SK-N-SH (cell line): ENCODE measurements at regions not wholly inside any gene's neighbourhood (a gene's known extent, or its start where the extent isn't known, plus 50 kb on each side); places are given as distances from the start of the nearest gene placed in this dataset.

Experiments
- POLR2AphosphoS5 ChIP-seq: IDR thresholded peaks from 2 replicates; pipeline ENCODE4 v1.6.1; 2012; ENCODE audit warnings: low read depth, low read length
- RFX5 ChIP-seq: IDR thresholded peaks from 2 replicates; pipeline ENCODE4 v1.6.1; 2012; ENCODE audit warnings: mild to moderate bottlenecking, improper control_type of control experiment, low read length
- YY1 ChIP-seq: IDR thresholded peaks from 2 replicates; pipeline ENCODE4 v1.4.0; 2012; ENCODE audit warnings: low read depth, mild to moderate bottlenecking
- TF ChIP-seq, protein P1 (sequence below): fragments of 200-600 bp; sonication (generic); IDR thresholded peaks from 2 replicates; pipeline ENCODE4 v1.6.1; 2017; ENCODE audit warnings: antibody characterized with exemption, mild to moderate bottlenecking, moderate library complexity
- TF ChIP-seq, protein P2 (sequence below): fragments of 150-350 bp; IDR thresholded peaks from 2 replicates; pipeline ENCODE4 v1.6.1; 2017; ENCODE audit warnings: antibody characterized with exemption, low read length, low read depth, borderline replicate concordance
- TF ChIP-seq, protein P3 (sequence below): IDR thresholded peaks from 2 replicates; pipeline ENCODE4 v1.4.0; 2012; ENCODE audit warnings: low read depth

DNA sequence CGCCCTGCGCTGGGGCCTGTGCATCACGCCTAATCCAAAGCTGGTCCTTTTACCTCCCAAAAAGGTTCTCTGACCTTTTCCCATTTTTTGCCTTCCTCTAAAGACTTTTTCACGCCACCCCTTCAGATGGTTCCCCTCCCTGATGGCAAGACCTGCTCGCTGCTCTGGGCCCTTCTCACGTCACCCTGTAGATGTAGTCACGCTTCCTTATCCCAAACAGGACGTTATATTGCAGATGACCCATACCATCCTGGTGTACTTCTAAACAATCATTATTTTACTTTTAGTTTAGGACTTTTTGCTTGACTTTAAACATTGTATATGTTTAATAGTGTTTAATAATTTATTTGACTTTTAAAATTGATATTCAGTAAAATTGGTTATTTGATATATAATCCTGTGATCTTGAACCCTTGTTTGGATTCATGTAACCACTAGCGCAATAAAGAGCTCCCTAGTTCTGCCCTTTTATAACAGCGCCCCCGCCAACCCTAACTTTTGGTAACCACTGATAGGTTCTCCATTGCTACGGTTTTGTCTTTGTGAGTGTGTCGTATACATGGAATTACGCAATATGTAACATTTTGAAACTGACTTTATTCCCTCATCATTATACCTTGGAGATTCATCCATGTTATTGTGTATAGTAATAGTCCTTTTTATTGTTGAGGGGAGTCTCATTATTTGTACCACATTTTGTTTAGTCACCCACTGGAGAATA, 159.0 kb upstream of the CHRNA7 start:
- TF ChIP-seq, protein P1, sequence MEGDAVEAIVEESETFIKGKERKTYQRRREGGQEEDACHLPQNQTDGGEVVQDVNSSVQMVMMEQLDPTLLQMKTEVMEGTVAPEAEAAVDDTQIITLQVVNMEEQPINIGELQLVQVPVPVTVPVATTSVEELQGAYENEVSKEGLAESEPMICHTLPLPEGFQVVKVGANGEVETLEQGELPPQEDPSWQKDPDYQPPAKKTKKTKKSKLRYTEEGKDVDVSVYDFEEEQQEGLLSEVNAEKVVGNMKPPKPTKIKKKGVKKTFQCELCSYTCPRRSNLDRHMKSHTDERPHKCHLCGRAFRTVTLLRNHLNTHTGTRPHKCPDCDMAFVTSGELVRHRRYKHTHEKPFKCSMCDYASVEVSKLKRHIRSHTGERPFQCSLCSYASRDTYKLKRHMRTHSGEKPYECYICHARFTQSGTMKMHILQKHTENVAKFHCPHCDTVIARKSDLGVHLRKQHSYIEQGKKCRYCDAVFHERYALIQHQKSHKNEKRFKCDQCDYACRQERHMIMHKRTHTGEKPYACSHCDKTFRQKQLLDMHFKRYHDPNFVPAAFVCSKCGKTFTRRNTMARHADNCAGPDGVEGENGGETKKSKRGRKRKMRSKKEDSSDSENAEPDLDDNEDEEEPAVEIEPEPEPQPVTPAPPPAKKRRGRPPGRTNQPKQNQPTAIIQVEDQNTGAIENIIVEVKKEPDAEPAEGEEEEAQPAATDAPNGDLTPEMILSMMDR, result no peak
- TF ChIP-seq POLR2AphosphoS5 (no peak), RFX5 (no peak), YY1 (no peak)
- TF ChIP-seq, protein P2, sequence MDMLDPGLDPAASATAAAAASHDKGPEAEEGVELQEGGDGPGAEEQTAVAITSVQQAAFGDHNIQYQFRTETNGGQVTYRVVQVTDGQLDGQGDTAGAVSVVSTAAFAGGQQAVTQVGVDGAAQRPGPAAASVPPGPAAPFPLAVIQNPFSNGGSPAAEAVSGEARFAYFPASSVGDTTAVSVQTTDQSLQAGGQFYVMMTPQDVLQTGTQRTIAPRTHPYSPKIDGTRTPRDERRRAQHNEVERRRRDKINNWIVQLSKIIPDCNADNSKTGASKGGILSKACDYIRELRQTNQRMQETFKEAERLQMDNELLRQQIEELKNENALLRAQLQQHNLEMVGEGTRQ, result no peak
- TF ChIP-seq, protein P3, sequence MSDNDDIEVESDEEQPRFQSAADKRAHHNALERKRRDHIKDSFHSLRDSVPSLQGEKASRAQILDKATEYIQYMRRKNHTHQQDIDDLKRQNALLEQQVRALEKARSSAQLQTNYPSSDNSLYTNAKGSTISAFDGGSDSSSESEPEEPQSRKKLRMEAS, result no peak
